Dedifferentiated amniotic fluid mesenchymal stem cell (primary cell): ENCODE measurements at regions not wholly inside any gene's neighbourhood (a gene's known extent, or its start where the extent isn't known, plus 50 kb on each side); places are given as distances from the start of the nearest gene placed in this dataset.
"Not testable (repeated sequence)": the region's sequence is repeated elsewhere in the genome, so short reads cannot be mapped to it uniquely, and the experiment has no call there.

Source experiments
- DNase-seq: peaks from one replicate; pipeline ENCODE4 v3.0.0-alpha.2; 2016; ENCODE audit errors: extremely low spot score

DNA sequence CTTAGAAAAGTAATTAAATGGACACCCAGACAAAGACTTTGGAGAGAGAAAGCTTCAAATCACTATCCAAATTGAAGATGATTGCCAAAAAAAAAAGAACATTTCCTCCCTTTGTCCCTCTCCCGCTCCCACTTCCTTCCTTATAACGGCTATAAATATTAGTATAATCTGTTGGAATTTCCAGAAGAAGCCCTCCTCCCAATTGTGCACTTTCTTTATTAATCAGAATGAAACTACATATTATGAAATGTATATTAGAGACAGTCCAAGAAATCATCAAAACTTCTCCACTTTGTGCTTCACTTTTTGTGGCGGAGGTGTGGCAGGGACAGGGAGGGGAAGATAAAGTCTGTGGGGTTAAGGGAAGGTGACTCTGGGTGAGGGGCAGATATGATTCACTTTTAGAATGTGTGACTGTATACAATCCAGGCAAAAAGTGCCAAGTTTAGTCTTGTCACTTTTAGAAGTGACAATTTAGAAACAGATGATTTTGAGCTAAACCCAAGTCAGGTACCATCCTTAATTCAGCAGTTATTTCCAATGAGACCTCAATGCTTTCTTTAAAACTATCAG, 195.0 kb upstream of the MARCKS start:
- DNase-seq: no peak

- DNase-seq: no peak
Observed at GRCh38 chr6:113662688-113663333, 194.3 kb upstream of the MARCKS start.

- no peak for DNase-seq
Observed at GRCh38 chr6:113664909-113665308, 192.2 kb upstream of the MARCKS start.

DNA sequence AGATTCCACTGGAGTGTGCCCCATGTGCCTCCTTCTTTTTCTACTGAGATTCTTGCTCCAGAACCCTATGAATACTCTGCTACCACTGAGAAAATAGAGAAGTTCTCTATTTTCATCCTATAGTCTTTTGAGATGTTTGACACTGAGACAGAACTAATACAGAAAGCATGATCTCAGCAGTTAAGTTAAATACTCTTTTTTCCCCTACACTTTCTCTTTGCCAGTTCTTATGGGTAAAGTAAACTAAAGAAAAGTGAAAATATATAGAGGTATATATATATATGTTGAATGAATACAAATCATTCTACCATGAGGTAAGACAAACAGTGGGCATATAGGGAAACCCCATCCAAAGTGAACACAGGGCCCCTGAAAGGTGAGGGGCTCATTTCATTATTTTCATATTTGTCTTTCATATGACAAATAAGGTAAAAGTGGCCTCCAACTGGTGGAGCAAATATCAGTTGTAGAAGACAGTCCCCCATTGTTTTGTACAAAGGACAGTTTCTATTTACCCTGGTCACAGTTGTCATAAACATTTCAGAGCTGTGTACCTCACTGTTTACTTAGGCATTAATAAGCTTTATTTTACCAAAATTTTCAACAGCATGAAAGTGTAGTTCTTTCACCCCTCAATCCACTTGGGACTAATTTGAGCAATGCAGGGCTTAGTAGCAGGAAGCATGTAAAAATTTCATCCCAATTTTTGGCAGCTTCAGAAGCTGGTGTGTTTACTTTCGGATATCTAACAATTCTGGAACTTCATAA, 188.3 kb upstream of the MARCKS start:
- no peak for DNase-seq

DNA sequence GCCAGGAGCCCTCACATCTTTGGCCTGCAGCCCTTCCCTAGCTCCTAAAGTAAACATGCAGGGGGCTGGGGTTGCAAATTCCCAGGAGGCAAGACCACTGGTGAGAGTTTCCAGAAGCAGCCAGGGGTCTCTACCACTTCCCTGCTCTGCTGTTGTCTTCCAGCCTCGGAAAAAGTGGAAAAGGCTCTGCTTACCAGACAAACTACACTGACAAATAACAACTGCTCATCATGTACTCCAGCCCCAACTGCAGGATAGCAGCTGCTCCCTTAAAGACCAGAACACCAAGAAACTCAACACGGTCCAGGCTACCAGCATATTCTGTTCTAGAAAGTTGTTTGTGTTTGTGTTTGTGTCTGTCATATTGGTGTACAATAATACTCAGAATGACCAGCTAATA, 187.5 kb upstream of the MARCKS start:
- DNase-seq: no peak

- DNase-seq: no peak
Observed at GRCh38 chr6:113671421-113671820, 185.7 kb upstream of the MARCKS start.

GRCh38 chr6:113672491-113673149, 184.5 kb upstream of the MARCKS start:
- DNase-seq: peak; percentile 68

DNA sequence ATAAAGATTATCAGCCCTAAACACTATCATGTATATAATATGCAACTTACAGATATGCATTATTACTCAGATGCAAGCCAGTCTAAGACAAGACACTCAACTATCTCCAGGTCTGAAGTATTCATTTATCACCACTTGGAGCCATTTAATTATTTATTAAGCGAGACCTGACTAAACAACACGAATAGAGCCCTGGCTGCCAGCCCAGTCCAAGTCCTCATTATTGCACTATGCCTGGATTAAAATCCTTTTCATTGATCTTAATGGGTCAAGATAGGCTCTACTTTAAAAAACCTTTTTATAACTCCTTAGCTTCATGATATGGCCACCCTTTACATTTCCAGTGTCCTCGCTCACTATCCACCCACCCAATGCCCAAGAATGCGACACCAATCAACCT, 183.1 kb upstream of the MARCKS start:
- DNase-seq: no peak

DNA sequence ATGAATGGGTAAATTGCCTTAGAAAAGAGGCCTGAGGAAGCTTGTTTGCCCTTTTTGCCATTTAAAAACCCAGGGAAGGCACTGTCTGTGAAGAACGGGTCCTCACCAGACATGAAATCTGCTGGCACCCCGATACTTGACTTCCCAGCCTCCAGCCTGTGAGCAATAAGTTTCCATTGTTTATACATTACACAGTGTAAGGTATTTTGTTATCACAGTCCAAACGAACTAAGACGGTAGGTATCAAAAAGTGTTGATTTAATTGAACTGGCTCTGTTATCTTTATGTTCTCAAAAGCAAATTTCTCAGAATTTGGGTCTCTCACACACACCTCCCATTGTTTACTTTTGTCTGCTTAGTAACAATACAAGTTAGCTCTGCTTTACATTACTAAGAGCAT, 181.1 kb upstream of the MARCKS start:
- no peak for DNase-seq

GRCh38 chr6:113676968-113677367, 180.2 kb upstream of the MARCKS start:
- no peak for DNase-seq

- DNase-seq: no peak
Observed at GRCh38 chr6:113679051-113679450, 178.1 kb upstream of the MARCKS start.

- no peak for DNase-seq
Observed at GRCh38 chr6:113680301-113680700, 176.8 kb upstream of the MARCKS start.

DNA sequence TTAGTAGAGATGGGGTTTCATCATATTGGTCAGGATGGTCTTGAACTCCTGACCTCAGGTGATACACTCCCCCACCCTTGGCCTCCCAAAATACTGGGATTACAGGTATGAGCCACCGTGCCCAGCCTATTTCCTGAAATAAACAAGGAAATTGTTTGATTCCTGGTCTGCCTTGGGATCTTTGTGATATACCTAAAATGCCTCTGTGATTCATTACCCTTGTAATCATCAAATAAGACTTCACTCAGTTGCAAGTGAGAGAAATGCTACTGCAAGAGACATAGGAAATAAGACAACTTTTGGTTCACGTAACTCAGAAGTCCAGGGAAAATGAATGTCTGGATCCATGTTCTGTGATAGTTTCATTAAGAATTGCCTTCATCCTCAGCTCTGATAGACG, 173.2 kb upstream of the MARCKS start:
- DNase-seq: no peak

DNA sequence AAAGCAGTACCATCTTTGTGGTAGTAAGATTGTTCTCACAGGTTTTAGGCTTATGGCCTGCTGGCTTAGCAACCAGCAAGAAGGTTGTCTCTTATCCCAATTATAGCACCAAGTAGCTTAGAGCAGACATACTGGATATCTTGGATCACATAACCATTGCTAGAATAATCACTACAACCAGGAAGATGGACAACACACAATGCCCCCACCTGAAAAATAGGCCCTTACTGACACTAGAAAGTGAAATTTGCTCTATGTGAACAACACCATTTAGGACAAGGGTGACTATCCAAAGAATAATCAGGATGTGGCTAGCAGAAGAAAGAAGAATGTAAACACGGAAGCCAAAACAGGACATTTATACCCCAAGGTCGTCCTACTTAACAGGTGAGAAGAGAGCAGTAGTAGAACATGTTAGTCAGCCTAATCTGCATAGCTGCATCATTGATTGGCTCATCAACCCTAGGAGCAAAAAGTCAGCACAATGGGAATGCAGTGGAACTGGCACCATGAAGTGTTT, 172.7 kb upstream of the MARCKS start:
- no peak for DNase-seq

GRCh38 chr6:113686049-113686448, 171.1 kb upstream of the MARCKS start:
- no peak for DNase-seq

- not testable (repeated sequence) for DNase-seq
Observed at GRCh38 chr6:113689620-113690019, 167.5 kb upstream of the MARCKS start.

DNA sequence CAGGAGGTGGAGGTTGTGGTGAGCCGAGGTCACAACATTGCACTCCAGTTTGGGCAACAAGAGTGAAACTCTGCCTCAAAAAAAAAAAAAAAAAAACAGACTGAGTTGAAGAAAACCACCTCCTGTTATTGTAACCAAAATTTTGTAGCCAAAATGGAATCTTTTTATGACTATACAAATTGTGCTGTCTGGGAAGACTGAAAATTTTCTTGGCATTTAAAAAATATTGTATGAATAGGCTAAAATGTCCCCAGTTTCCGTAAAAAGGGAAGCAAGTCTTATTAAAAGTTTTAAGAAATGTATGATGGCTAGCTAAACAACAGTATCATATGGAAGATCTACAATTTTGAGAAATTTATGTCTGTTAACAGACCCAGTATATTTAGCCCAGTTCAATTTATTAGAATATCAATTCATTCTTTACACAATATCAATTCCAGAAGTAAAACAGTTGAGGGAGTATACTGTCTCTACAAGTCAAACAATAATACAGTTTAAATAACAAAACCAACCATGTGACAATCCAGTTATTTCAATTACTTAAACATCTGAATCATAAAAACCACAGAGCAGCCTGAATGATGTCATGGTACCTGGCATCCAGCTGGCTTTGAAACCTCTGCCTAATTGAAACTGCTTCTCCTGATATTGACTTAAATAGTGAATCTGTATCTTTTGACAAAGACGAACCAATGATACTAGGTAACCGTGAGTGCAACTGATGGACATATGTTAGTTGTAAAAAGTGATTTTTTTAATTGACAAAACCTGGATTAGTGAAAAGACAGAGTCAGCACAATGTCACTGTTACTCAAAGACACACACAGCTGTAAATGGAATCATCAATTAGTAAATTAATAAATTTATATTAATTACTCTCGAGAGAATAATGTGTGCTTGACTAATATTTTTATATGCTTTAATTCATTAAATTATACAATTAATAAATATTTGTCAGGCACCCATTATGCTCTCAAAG, 166.6 kb upstream of the MARCKS start:
- peak; percentile 84 for DNase-seq

GRCh38 chr6:113691260-113691656, 165.9 kb upstream of the MARCKS start:
- DNase-seq: no peak

GRCh38 chr6:113693851-113694250, 163.3 kb upstream of the MARCKS start:
- no peak for DNase-seq

GRCh38 chr6:113694278-113695077, 162.7 kb upstream of the MARCKS start:
- no peak for DNase-seq
